ENCODE measurements at regions not wholly inside any gene's neighbourhood (a gene's known extent, or its start where the extent isn't known, plus 50 kb on each side); places are given as distances from the start of the nearest gene placed in this dataset.
"Not testable (repeated sequence)": the region's sequence is repeated elsewhere in the genome, so short reads cannot be mapped to it uniquely, and the experiment has no call there.

GRCh38 chrX:955168-955781 is 257.2 kb downstream of the CRLF2 start:
- not testable (repeated sequence) for TF ChIP-seq CTCF (IDR thresholded peaks at IDR 0.05; ENCODE audit: low read depth, low read length, poor library complexity, severe bottlenecking); EZH2phosphoT487 (IDR thresholded peaks at IDR 0.05; ENCODE audit: borderline replicate concordance, low read length)

Data from DOHH2 (cell line).